ENCODE measurements at regions not wholly inside any gene's neighbourhood (a gene's known extent, or its start where the extent isn't known, plus 50 kb on each side); places are given as distances from the start of the nearest gene placed in this dataset.
A peak's percentile ranks its signal among the peaks of the same experiment; 100 is the strongest.

DNA sequence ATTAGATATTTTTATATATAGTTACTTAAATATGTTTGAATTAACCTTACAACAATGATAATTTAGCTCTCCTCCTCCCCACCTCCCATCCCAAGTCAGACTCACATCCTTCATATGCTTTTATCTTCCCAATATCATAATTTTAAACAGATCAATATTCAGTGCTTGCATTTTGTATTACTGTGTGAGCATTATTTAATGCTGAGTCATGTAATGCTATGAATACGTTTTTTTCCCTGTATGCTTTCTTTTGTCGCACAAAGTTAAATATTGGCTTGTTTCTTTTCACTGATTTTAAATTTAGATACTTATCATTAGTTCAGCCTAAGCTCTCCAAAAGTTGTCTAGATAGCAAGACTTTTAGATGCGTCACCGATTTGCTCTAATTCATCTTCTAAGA lies 471.6 kb upstream of the SGO1 start:
- no peak for DNase-seq
- Histone ChIP-seq H3K9me3 (peaks cover 0 to 12% (median 6%) of the 10 kb centered on the region in 4 donors), H3K27ac (no peak overlapping the region), H3K27me3 (no peaks in the 10 kb centered on the region), H3K36me3 (no peaks in the 10 kb centered on the region), H3K4me3 (no peak overlapping the region), H3K4me1 (peaks cover 0 to 1% (median 0%) of the 10 kb centered on the region in 4 donors)
- intact Hi-C loops (cut with DNase I; ENCODE audit: low total_unique reads) = no loop called here
- TF ChIP-seq, protein P1, sequence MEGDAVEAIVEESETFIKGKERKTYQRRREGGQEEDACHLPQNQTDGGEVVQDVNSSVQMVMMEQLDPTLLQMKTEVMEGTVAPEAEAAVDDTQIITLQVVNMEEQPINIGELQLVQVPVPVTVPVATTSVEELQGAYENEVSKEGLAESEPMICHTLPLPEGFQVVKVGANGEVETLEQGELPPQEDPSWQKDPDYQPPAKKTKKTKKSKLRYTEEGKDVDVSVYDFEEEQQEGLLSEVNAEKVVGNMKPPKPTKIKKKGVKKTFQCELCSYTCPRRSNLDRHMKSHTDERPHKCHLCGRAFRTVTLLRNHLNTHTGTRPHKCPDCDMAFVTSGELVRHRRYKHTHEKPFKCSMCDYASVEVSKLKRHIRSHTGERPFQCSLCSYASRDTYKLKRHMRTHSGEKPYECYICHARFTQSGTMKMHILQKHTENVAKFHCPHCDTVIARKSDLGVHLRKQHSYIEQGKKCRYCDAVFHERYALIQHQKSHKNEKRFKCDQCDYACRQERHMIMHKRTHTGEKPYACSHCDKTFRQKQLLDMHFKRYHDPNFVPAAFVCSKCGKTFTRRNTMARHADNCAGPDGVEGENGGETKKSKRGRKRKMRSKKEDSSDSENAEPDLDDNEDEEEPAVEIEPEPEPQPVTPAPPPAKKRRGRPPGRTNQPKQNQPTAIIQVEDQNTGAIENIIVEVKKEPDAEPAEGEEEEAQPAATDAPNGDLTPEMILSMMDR (IDR thresholded peaks at IDR 0.05) = no peak
- WGBS, 5 donors = 43 to 64% (median 52%) methylated on average over 4 of the region's 4 CpGs

GRCh38 chr3:20652231-20652986 lies 466.4 kb upstream of the SGO1 start:
- Histone ChIP-seq H3K27me3 (no peaks in the 10 kb centered on the region), H3K36me3 (no peaks in the 10 kb centered on the region), H3K27ac (no peak overlapping the region), H3K9me3 (peaks cover 0 to 12% (median 4%) of the 10 kb centered on the region in 4 donors), H3K4me1 (peaks cover 0 to 6% (median 0%) of the 10 kb centered on the region in 4 donors), H3K4me3 (no peak overlapping the region)
- intact Hi-C loops (cut with DNase I; ENCODE audit: low total_unique reads) = no loop called here
- TF ChIP-seq, protein P1 (IDR thresholded peaks at IDR 0.05) = no peak
- TF ChIP-seq EP300 (IDR thresholded peaks at IDR 0.05) (no peak), POLR2A (IDR thresholded peaks at IDR 0.05) (no peak), POLR2AphosphoS5 (IDR thresholded peaks at IDR 0.05) (no peak)
- peak in 1 of 2 donors; percentile 26 for DNase-seq
- 48 to 65% (median 63%) methylated on average over 4 of the region's 4 CpGs for WGBS, 5 donors

DNA sequence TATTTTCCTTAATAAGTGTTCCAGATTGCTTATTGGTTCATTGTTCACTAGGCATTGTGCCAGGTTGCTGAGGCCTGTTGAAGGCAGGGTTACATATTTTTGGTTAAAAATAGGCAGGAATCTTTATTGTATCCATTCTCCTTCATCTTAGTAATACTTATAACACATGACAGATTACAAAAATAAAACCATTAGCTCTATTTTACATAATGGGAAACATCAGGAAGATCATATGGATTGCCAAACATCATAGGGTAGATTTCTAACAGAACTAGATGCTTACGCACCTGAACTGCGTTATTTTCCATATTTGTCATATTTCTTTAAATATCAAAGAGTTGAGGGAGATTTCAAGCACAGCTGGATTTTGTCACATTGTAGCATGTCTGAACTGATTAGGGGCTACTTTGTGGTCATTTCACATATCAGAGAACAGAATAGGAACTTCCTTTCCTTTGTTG lies 462.9 kb upstream of the SGO1 start:
- no peak for DNase-seq
- Histone ChIP-seq H3K9me3 (no peaks in the 10 kb centered on the region), H3K4me1 (peaks cover 0 to 6% (median 0%) of the 10 kb centered on the region in 4 donors), H3K36me3 (no peaks in the 10 kb centered on the region), H3K27ac (no peak overlapping the region), H3K27me3 (no peaks in the 10 kb centered on the region), H3K4me3 (no peak overlapping the region)
- 95 to 98% (median 97%) methylated on average over 2 of the region's 2 CpGs for WGBS, 5 donors
- intact Hi-C loops (cut with DNase I; ENCODE audit: low total_unique reads) = no loop called here
- TF ChIP-seq POLR2A (IDR thresholded peaks at IDR 0.05) = no peak
- TF ChIP-seq, protein P1 (IDR thresholded peaks at IDR 0.05) = no peak
- TF ChIP-seq EP300 (IDR thresholded peaks at IDR 0.05) = no peak
- TF ChIP-seq POLR2AphosphoS5 (IDR thresholded peaks at IDR 0.05) = no peak

GRCh38 chr3:20648294-20648693 lies 462.3 kb upstream of the SGO1 start:
- TF ChIP-seq, protein P1 (IDR thresholded peaks at IDR 0.05) = no peak
- TF ChIP-seq POLR2AphosphoS5 (IDR thresholded peaks at IDR 0.05) = no peak
- no peak for TF ChIP-seq EP300 (IDR thresholded peaks at IDR 0.05)
- no peak for TF ChIP-seq POLR2A (IDR thresholded peaks at IDR 0.05)
- 65 to 80% (median 70%) methylated on average over 2 of the region's 2 CpGs for WGBS, 5 donors

More at GRCh38 chr3:20648294-20648693, 462.3 kb upstream of the SGO1 start:
- peak in 1 of 2 donors; percentile 16 for DNase-seq
- intact Hi-C loops (cut with DNase I; ENCODE audit: low total_unique reads) = no loop called here
- H3K36me3 ChIP-seq = no peaks in the 10 kb centered on the region
- no peak overlapping the region for H3K27ac ChIP-seq
- H3K9me3 ChIP-seq = no peaks in the 10 kb centered on the region
- H3K27me3 ChIP-seq = no peaks in the 10 kb centered on the region
- H3K4me3 ChIP-seq = no peak overlapping the region
- H3K4me1 ChIP-seq = peaks cover 0 to 6% (median 0%) of the 10 kb centered on the region in 4 donors
